Skeletal muscle tissue (tissue), 3 donors: ENCODE measurements at regions not wholly inside any gene's neighbourhood (a gene's known extent, or its start where the extent isn't known, plus 50 kb on each side); places are given as distances from the start of the nearest gene placed in this dataset.

ENCODE experiments used
- H3K27ac ChIP-seq: one replicate; pipeline ENCODE4 v1.7.0; 2013; ENCODE audit warnings: mild to moderate bottlenecking, low read depth, low read length, inconsistent platforms
- H3K27me3 ChIP-seq, 3 donors: one replicate each; pipeline ENCODE4 v1.7.0; 2013; ENCODE audit warnings: low read length in 3 of 3; ENCODE audit not compliant: control insufficient read depth in 3 of 3, insufficient read depth in 3 of 3
- H3K36me3 ChIP-seq, 3 donors: one replicate each; pipeline ENCODE4 v1.7.0; 2013; ENCODE audit warnings: low read length in 3 of 3; ENCODE audit not compliant: control insufficient read depth in 3 of 3, insufficient read depth in 3 of 3
- H3K4me1 ChIP-seq, 3 donors: one replicate each; pipeline ENCODE4 v1.7.0; 2013; ENCODE audit warnings: low read length in 3 of 3, mild to moderate bottlenecking in 3 of 3; ENCODE audit not compliant: control insufficient read depth in 3 of 3, insufficient read depth in 3 of 3
- H3K4me3 ChIP-seq, 3 donors: one replicate each; pipeline ENCODE4 v1.7.0; 2013; ENCODE audit warnings: low read length in 3 of 3
- H3K9ac ChIP-seq, 3 donors: one replicate each; pipeline ENCODE4 v1.7.0; 2013; ENCODE audit warnings: low read length in 3 of 3, mild to moderate bottlenecking in 3 of 3, moderate library complexity in 2 of 3, low read depth in 1 of 3
- H3K9me3 ChIP-seq, 3 donors: one replicate each; pipeline ENCODE4 v1.7.0; 2013; ENCODE audit warnings: low read length in 3 of 3; ENCODE audit not compliant: control insufficient read depth in 3 of 3
- donor health status: Osteomylitis.

- Histone ChIP-seq H3K27ac (no peak overlapping the region), H3K9ac (no peak overlapping the region), H3K9me3 (no peaks in the 10 kb centered on the region), H3K4me1 (no peaks in the 10 kb centered on the region), H3K27me3 (no peaks in the 10 kb centered on the region), H3K4me3 (no peak overlapping the region), H3K36me3 (no peaks in the 10 kb centered on the region)
Observed at GRCh38 chr6:144607998-144608735, 323.0 kb downstream of the UTRN start.

GRCh38 chr6:144612811-144613210, 327.7 kb downstream of the UTRN start:
- Histone ChIP-seq H3K27ac (no peak overlapping the region), H3K4me1 (no peaks in the 10 kb centered on the region), H3K9me3 (no peaks in the 10 kb centered on the region), H3K4me3 (no peak overlapping the region), H3K9ac (no peak overlapping the region), H3K27me3 (no peaks in the 10 kb centered on the region), H3K36me3 (no peaks in the 10 kb centered on the region)

- H3K36me3 ChIP-seq, result no peaks in the 10 kb centered on the region
- H3K27ac ChIP-seq, result no peak overlapping the region
- H3K27me3 ChIP-seq, result no peaks in the 10 kb centered on the region
- no peak overlapping the region for H3K4me3 ChIP-seq
- H3K4me1 ChIP-seq, result no peaks in the 10 kb centered on the region
- H3K9me3 ChIP-seq, result no peaks in the 10 kb centered on the region
- no peak overlapping the region for H3K9ac ChIP-seq
Observed at GRCh38 chr6:144613859-144614258, 328.7 kb downstream of the UTRN start.

GRCh38 chr6:144615870-144616269, 330.7 kb downstream of the UTRN start:
- Histone ChIP-seq H3K27ac (no peak overlapping the region), H3K4me1 (no peaks in the 10 kb centered on the region), H3K4me3 (no peak overlapping the region), H3K36me3 (no peaks in the 10 kb centered on the region), H3K9ac (no peak overlapping the region), H3K27me3 (no peaks in the 10 kb centered on the region), H3K9me3 (no peaks in the 10 kb centered on the region)

- Histone ChIP-seq H3K36me3 (no peaks in the 10 kb centered on the region), H3K4me3 (no peak overlapping the region), H3K9me3 (no peaks in the 10 kb centered on the region), H3K9ac (no peak overlapping the region), H3K27me3 (no peaks in the 10 kb centered on the region), H3K27ac (no peak overlapping the region), H3K4me1 (no peaks in the 10 kb centered on the region)
Observed at GRCh38 chr6:144617191-144617590, 332.1 kb downstream of the UTRN start.

- Histone ChIP-seq H3K36me3 (no peaks in the 10 kb centered on the region), H3K9ac (no peak overlapping the region), H3K27me3 (no peaks in the 10 kb centered on the region), H3K4me3 (no peak overlapping the region), H3K4me1 (no peaks in the 10 kb centered on the region), H3K9me3 (no peaks in the 10 kb centered on the region), H3K27ac (no peak overlapping the region)
Observed at GRCh38 chr6:144617708-144618107, 332.6 kb downstream of the UTRN start.

GRCh38 chr6:144619966-144620365, 334.8 kb downstream of the UTRN start:
- H3K27ac ChIP-seq, result no peak overlapping the region
- H3K4me3 ChIP-seq, result no peak overlapping the region
- no peaks in the 10 kb centered on the region for H3K9me3 ChIP-seq
- H3K27me3 ChIP-seq, result no peaks in the 10 kb centered on the region
- no peaks in the 10 kb centered on the region for H3K4me1 ChIP-seq
- no peaks in the 10 kb centered on the region for H3K36me3 ChIP-seq
- no peak overlapping the region for H3K9ac ChIP-seq

- no peaks in the 10 kb centered on the region for H3K27me3 ChIP-seq
- no peaks in the 10 kb centered on the region for H3K36me3 ChIP-seq
- no peaks in the 10 kb centered on the region for H3K4me1 ChIP-seq
- H3K4me3 ChIP-seq, result no peak overlapping the region
- H3K9me3 ChIP-seq, result no peaks in the 10 kb centered on the region
- no peak overlapping the region for H3K27ac ChIP-seq
- no peak overlapping the region for H3K9ac ChIP-seq
Observed at GRCh38 chr6:144621332-144621731, 336.2 kb downstream of the UTRN start.

GRCh38 chr6:144624246-144624645, 339.1 kb downstream of the UTRN start:
- Histone ChIP-seq H3K4me3 (no peak overlapping the region), H3K27me3 (no peaks in the 10 kb centered on the region), H3K27ac (no peak overlapping the region), H3K9ac (no peak overlapping the region), H3K36me3 (no peaks in the 10 kb centered on the region), H3K4me1 (no peaks in the 10 kb centered on the region), H3K9me3 (no peaks in the 10 kb centered on the region)

GRCh38 chr6:144624716-144625115, 339.6 kb downstream of the UTRN start:
- Histone ChIP-seq H3K27me3 (no peaks in the 10 kb centered on the region), H3K9ac (no peak overlapping the region), H3K27ac (no peak overlapping the region), H3K36me3 (no peaks in the 10 kb centered on the region), H3K9me3 (no peaks in the 10 kb centered on the region), H3K4me1 (no peaks in the 10 kb centered on the region), H3K4me3 (no peak overlapping the region)
